HG02840 (cell line): ENCODE measurements at regions not wholly inside any gene's neighbourhood (a gene's known extent, or its start where the extent isn't known, plus 50 kb on each side); places are given as distances from the start of the nearest gene placed in this dataset.

Experiments used
- ATAC-seq: cut with Tn5 transposase; IDR thresholded peaks from one replicate; pipeline ENCODE4 v1.9.1; 2021; ENCODE audit warnings: mild to moderate bottlenecking, moderate library complexity, moderate number of reproducible peaks; ENCODE audit not compliant: unreplicated experiment, low FRiP score

- no peak for ATAC-seq
Measured at GRCh38 chr2:153109793-153110192, 368.8 kb downstream of the RPRM start.

GRCh38 chr2:153106802-153107477 lies 371.6 kb downstream of the RPRM start:
- no peak for ATAC-seq

GRCh38 chr2:153105829-153106578 lies 372.6 kb downstream of the RPRM start:
- ATAC-seq: no peak

- ATAC-seq: no peak
Measured at GRCh38 chr2:153101187-153101586, 377.4 kb downstream of the RPRM start.

- ATAC-seq: no peak
Measured at GRCh38 chr2:153100151-153100550, 378.4 kb downstream of the RPRM start.

- no peak for ATAC-seq
Measured at GRCh38 chr2:153098073-153098472, 379.7 kb downstream of the ARL6IP6 start.

GRCh38 chr2:153096272-153096671 lies 377.9 kb downstream of the ARL6IP6 start:
- no peak for ATAC-seq

GRCh38 chr2:153091344-153091743 lies 372.9 kb downstream of the ARL6IP6 start:
- ATAC-seq: no peak

GRCh38 chr2:153079315-153079714 lies 360.9 kb downstream of the ARL6IP6 start:
- no peak for ATAC-seq

GRCh38 chr2:153077311-153077710 lies 358.9 kb downstream of the ARL6IP6 start:
- ATAC-seq: no peak

- no peak for ATAC-seq
Measured at GRCh38 chr2:153074207-153074606, 355.8 kb downstream of the ARL6IP6 start.

- ATAC-seq: no peak
Measured at GRCh38 chr2:153072813-153073212, 354.4 kb downstream of the ARL6IP6 start.

GRCh38 chr2:153072077-153072476 lies 353.7 kb downstream of the ARL6IP6 start:
- no peak for ATAC-seq

GRCh38 chr2:153071090-153071489 lies 352.7 kb downstream of the ARL6IP6 start:
- no peak for ATAC-seq

- no peak for ATAC-seq
Measured at GRCh38 chr2:153068915-153069314, 350.5 kb downstream of the ARL6IP6 start.

GRCh38 chr2:153068052-153068451 lies 349.6 kb downstream of the ARL6IP6 start:
- ATAC-seq: no peak

GRCh38 chr2:153059338-153060052 lies 341.1 kb downstream of the ARL6IP6 start:
- ATAC-seq: no peak

- ATAC-seq: no peak
Measured at GRCh38 chr2:153057743-153058142, 339.3 kb downstream of the ARL6IP6 start.

GRCh38 chr2:153055182-153055581 lies 336.8 kb downstream of the ARL6IP6 start:
- no peak for ATAC-seq

GRCh38 chr2:153052807-153053559 lies 334.6 kb downstream of the ARL6IP6 start:
- no peak for ATAC-seq

- no peak for ATAC-seq
Measured at GRCh38 chr2:153047220-153047619, 328.8 kb downstream of the ARL6IP6 start.
